GM12892 (cell line): ENCODE measurements at regions not wholly inside any gene's neighbourhood (a gene's known extent, or its start where the extent isn't known, plus 50 kb on each side); places are given as distances from the start of the nearest gene placed in this dataset.
"Not testable (repeated sequence)": the region's sequence is repeated elsewhere in the genome, so short reads cannot be mapped to it uniquely, and the experiment has no call there.

Source experiments
- POLR2A ChIP-seq: IDR thresholded peaks from 2 replicates; pipeline ENCODE4 v1.6.1; 2011; ENCODE audit warnings: low read depth, low read length, control low read depth
- POLR2AphosphoS5 ChIP-seq: IDR thresholded peaks from 2 replicates; pipeline ENCODE4 v1.6.1; 2011; ENCODE audit warnings: low read depth, low read length, control low read depth
- TAF1 ChIP-seq: IDR thresholded peaks from 2 replicates; pipeline ENCODE4 v1.6.1; 2011; ENCODE audit warnings: low read depth, mild to moderate bottlenecking, control low read depth, low read length, borderline replicate concordance

- not testable (repeated sequence) for TF ChIP-seq POLR2A, TAF1, POLR2AphosphoS5
Measured at GRCh38 chr1:65621721-65622120, 171.0 kb upstream of the PDE4B start.
